Mesenchymal stem cell (in vitro differentiated cells and primary cell): ENCODE measurements at regions not wholly inside any gene's neighbourhood (a gene's known extent, or its start where the extent isn't known, plus 50 kb on each side); places are given as distances from the start of the nearest gene placed in this dataset.

Experiments
- DNase-seq: peaks from one replicate; pipeline ENCODE4 v3.0.0-alpha.2; 2013
- H2AFZ ChIP-seq: one replicate; pipeline ENCODE4 v1.6.1; 2013; ENCODE audit warnings: low read depth, mild to moderate bottlenecking, control low read depth, inconsistent platforms, low read length, moderate library complexity
- H2AK5ac ChIP-seq: 2 replicates; pipeline ENCODE4 v1.6.1; 2013; ENCODE audit warnings: low read length, moderate library complexity, mild to moderate bottlenecking, inconsistent platforms; ENCODE audit not compliant: severe bottlenecking
- H2BK120ac ChIP-seq: one replicate; pipeline ENCODE4 v1.6.1; 2013; ENCODE audit warnings: low read depth, mild to moderate bottlenecking, inconsistent platforms, low read length, moderate library complexity
- H2BK12ac ChIP-seq, 2 experiments: one replicate each; pipeline ENCODE4 v1.6.1; 2013; ENCODE audit warnings: inconsistent platforms in 2 of 2, low read length in 2 of 2, mild to moderate bottlenecking in 2 of 2, moderate library complexity in 2 of 2, control low read depth in 1 of 2
- H2BK15ac ChIP-seq: one replicate; pipeline ENCODE4 v1.6.1; 2013; ENCODE audit warnings: mild to moderate bottlenecking, low read depth, inconsistent platforms; ENCODE audit not compliant: poor library complexity, severe bottlenecking
- H2BK5ac ChIP-seq: 2 replicates; pipeline ENCODE4 v1.6.1; 2013; ENCODE audit warnings: low read depth, mild to moderate bottlenecking, low read length, control low read depth, inconsistent platforms; ENCODE audit not compliant: poor library complexity, severe bottlenecking
- H3K14ac ChIP-seq, 2 experiments: one replicate each; pipeline ENCODE4 v1.6.1; 2013; ENCODE audit warnings: inconsistent platforms in 2 of 2, low read length in 2 of 2, control low read depth in 1 of 2, mild to moderate bottlenecking in 1 of 2, moderate library complexity in 1 of 2
- H3K18ac ChIP-seq, 2 experiments: one replicate each; pipeline ENCODE4 v1.6.1; 2013; ENCODE audit warnings: inconsistent platforms in 2 of 2, low read length in 2 of 2, control low read depth in 1 of 2, low read depth in 1 of 2, mild to moderate bottlenecking in 1 of 2
- H3K23ac ChIP-seq, 2 experiments: one replicate each; pipeline ENCODE4 v1.6.1; 2013; ENCODE audit warnings: inconsistent platforms in 2 of 2, low read length in 2 of 2, mild to moderate bottlenecking in 2 of 2, moderate library complexity in 2 of 2, control low read depth in 1 of 2
- H3K27ac ChIP-seq: 2 replicates; pipeline ENCODE4 v1.5.1; 2013; ENCODE audit warnings: mild to moderate bottlenecking, moderate library complexity, low read length, control low read depth, inconsistent platforms; ENCODE audit not compliant: poor library complexity, severe bottlenecking
- H3K27me3 ChIP-seq, 2 experiments: 2 replicates each; pipeline versions ENCODE4 v1.6.1 to v1.7.0; 2013; ENCODE audit warnings: low read length in 2 of 2, mild to moderate bottlenecking in 2 of 2, moderate library complexity in 2 of 2, control low read depth in 1 of 2, inconsistent platforms in 1 of 2; ENCODE audit not compliant: control insufficient read depth in 1 of 2, insufficient read depth in 1 of 2
- H3K36me3 ChIP-seq, 2 experiments: 2 replicates each; pipeline versions ENCODE4 v1.6.1 to v1.7.0; 2013; ENCODE audit warnings: low read length in 2 of 2, control low read depth in 1 of 2, inconsistent platforms in 1 of 2, low read depth in 1 of 2, mild to moderate bottlenecking in 1 of 2; ENCODE audit not compliant: insufficient read depth in 2 of 2, control insufficient read depth in 1 of 2
- H3K4ac ChIP-seq, 2 experiments: one replicate each; pipeline ENCODE4 v1.6.1; 2013; ENCODE audit warnings: inconsistent platforms in 2 of 2, low read length in 2 of 2, mild to moderate bottlenecking in 2 of 2, moderate library complexity in 2 of 2, control low read depth in 1 of 2, low read depth in 1 of 2
- H3K4me1 ChIP-seq: 2 replicates; pipeline ENCODE4 v1.6.1; 2013; ENCODE audit warnings: low read depth, low read length, control low read depth; ENCODE audit not compliant: control insufficient read depth, insufficient read depth
- H3K4me2 ChIP-seq: 2 replicates; pipeline ENCODE4 v1.6.1; 2013; ENCODE audit warnings: low read length, mild to moderate bottlenecking, inconsistent platforms; ENCODE audit not compliant: poor library complexity, severe bottlenecking
- H3K4me3 ChIP-seq, 2 experiments: 2 replicates each; pipeline versions ENCODE4 v1.5.1 to v1.7.0; 2013; ENCODE audit warnings: low read length in 2 of 2, mild to moderate bottlenecking in 2 of 2, control low read depth in 1 of 2, low read depth in 1 of 2; ENCODE audit not compliant: insufficient read depth in 1 of 2
- H3K79me1 ChIP-seq: replicated peaks from 2 replicates; pipeline ENCODE4 v1.6.1; 2013; ENCODE audit warnings: mild to moderate bottlenecking, control low read depth, low read length, inconsistent platforms; ENCODE audit not compliant: poor library complexity, severe bottlenecking
- H3K9ac ChIP-seq: 2 replicates; pipeline ENCODE4 v1.7.0; 2013; ENCODE audit warnings: mild to moderate bottlenecking, low read length, moderate library complexity
- H3K9me3 ChIP-seq: 2 replicates; pipeline ENCODE4 v1.7.0; 2013; ENCODE audit warnings: mild to moderate bottlenecking, low read length; ENCODE audit not compliant: control insufficient read depth
- H4K8ac ChIP-seq: one replicate; pipeline ENCODE4 v1.6.1; 2013; ENCODE audit warnings: inconsistent platforms, mild to moderate bottlenecking, low read length, moderate library complexity
- H4K91ac ChIP-seq: one replicate; pipeline ENCODE4 v1.6.1; 2013; ENCODE audit warnings: mild to moderate bottlenecking, low read length, inconsistent platforms
- WGBS: methylation state at CpG from one replicate; pipeline ENCODE4 v1.1.7; 2013; ENCODE audit warnings: mixed read lengths; 5-methylcytosine and 5-hydroxymethylcytosine counted together

- Histone ChIP-seq H2BK5ac (no peak overlapping the region), H3K27me3 (no peaks in the 10 kb centered on the region), H3K4me1 (no peaks in the 10 kb centered on the region), H2BK12ac (no peak overlapping the region), H3K18ac (no peak overlapping the region), H3K4me3 (no peak overlapping the region), H3K4me2 (no peak overlapping the region), H3K9me3 (no peaks in the 10 kb centered on the region), H3K36me3 (peaks cover 0 to 17% of the 10 kb centered on the region in 2 experiments), H2BK15ac (no peak overlapping the region), H3K23ac (no peak overlapping the region), H3K14ac (no peak overlapping the region), H3K79me1 (no peaks in the 10 kb centered on the region), H4K91ac (no peak overlapping the region), H3K4ac (no peak overlapping the region), H3K27ac (no peak overlapping the region), H2AK5ac (no peak overlapping the region), H2BK120ac (no peak overlapping the region), H3K9ac (no peak overlapping the region), H4K8ac (no peak overlapping the region), H2AFZ (no peak overlapping the region)
- no peak for DNase-seq
- WGBS, result no CpG with 5 or more reads among the region's 2 CpGs
Measured at GRCh38 chr6:27121640-27122039, 125.9 kb upstream of the PRSS16 start.

GRCh38 chr6:27124252-27124657 is 123.2 kb upstream of the PRSS16 start:
- peaks cover 0 to 17% of the 10 kb centered on the region in 2 experiments for H3K36me3 ChIP-seq
- H3K9ac ChIP-seq, result no peak overlapping the region
- no peak overlapping the region for H2BK12ac ChIP-seq
- H3K18ac ChIP-seq, result no peak overlapping the region
- H3K4ac ChIP-seq, result no peak overlapping the region
- no peak overlapping the region for H3K4me2 ChIP-seq
- H3K4me1 ChIP-seq, result no peaks in the 10 kb centered on the region
- no peak overlapping the region for H2AFZ ChIP-seq
- no peak overlapping the region for H3K23ac ChIP-seq
- WGBS, result 90% methylated on average over 4 of the region's 4 CpGs
- H4K8ac ChIP-seq, result no peak overlapping the region
- no peak overlapping the region for H2BK5ac ChIP-seq
- H2BK120ac ChIP-seq, result no peak overlapping the region
- H3K9me3 ChIP-seq, result no peaks in the 10 kb centered on the region
- H4K91ac ChIP-seq, result no peak overlapping the region
- no peak overlapping the region for H2AK5ac ChIP-seq
- H3K27me3 ChIP-seq, result no peaks in the 10 kb centered on the region
- H3K14ac ChIP-seq, result no peak overlapping the region
- no peaks in the 10 kb centered on the region for H3K79me1 ChIP-seq
- H2BK15ac ChIP-seq, result no peak overlapping the region
- no peak overlapping the region for H3K27ac ChIP-seq
- no peak for DNase-seq
- H3K4me3 ChIP-seq, result no peak overlapping the region

DNA sequence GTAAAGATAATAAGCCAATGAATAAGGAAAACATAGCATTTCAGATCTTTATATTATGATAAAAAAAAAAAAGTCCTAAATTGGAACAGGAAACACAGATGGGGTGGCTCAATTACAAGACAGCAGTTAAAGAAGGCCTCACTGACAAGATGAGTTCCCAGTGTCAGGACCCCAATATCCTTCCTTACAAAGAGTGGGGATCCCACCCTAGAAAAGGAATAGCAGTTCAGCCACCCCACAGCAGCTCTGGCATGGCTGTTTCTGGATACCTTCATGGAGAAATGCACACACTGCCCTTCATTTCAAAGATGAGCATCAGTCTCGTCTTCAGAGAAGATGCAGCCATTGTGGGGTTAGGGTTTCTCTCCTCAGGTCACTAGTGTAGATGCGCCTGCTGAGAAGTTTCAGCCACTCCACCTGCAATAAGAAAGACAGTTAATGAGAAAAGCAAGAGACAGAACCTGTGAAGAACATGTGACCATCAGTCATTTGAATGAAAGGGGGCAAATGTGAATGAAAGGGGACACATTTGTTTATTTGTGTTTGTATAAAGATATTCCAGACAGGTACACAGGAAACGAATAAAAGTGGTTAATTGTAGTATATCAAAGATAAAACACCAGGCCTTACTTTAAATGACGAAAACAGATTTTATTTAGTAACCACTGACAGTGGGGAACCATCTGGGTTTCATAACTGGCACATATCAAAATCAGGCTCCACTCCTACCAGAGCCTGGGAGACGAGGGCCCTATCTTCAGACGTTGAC is 121.3 kb upstream of the PRSS16 start:
- Histone ChIP-seq H3K4me1 (peaks cover 1% of the 10 kb centered on the region), H3K9ac (peak overlapping the region; percentile 86), H3K4me2 (no peak overlapping the region), H3K79me1 (no peaks in the 10 kb centered on the region), H2BK5ac (no peak overlapping the region), H3K4ac (peak overlapping the region in 1 of 2 experiments; percentile 88), H3K27ac (no peak overlapping the region), H3K27me3 (no peaks in the 10 kb centered on the region), H3K14ac (no peak overlapping the region), H3K23ac (no peak overlapping the region), H3K4me3 (peak overlapping the region in 1 of 2 experiments; percentile 74), H2BK12ac (no peak overlapping the region), H3K18ac (no peak overlapping the region), H2AK5ac (no peak overlapping the region), H4K91ac (no peak overlapping the region), H4K8ac (peak overlapping the region; percentile 49), H3K9me3 (no peaks in the 10 kb centered on the region), H2BK15ac (no peak overlapping the region), H2AFZ (peak overlapping the region; percentile 14), H3K36me3 (peaks cover 0 to 17% of the 10 kb centered on the region in 2 experiments), H2BK120ac (no peak overlapping the region)
- 98% methylated on average over 5 of the region's 6 CpGs for WGBS
- no peak for DNase-seq

DNA sequence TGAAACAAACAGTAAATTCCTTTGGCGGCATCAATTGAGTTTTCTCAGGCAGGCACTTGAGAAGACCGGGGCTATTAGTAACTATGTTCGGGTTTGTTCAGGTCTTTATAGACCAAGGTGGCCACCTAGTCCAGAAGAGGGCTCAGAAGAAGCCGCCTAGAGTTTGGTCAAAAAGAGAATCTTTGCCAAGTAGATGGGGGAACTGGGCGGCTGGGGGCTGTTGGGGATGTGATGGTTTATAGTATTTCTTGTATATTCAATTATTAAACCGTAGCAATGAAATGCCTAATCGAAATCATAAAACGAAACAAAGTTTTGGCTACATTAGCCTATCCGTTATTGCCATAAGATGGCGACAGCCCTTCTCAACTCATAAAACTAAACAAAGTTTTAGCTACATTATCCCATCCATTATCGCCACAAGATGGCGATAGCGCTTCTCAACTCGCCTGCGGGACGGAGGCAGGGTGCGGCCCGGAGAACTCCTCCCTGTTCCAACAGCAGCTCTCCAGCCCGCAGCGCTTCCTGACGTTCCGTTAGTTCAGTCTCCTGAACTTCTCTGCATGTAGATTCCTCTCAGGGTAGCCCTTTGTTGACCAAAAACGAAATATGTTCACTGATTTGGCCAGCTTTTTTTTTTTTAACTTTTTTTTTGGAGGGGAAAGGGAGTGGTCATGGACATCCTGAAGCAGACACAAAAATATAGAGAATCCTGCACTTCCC is 120.5 kb upstream of the PRSS16 start:
- Histone ChIP-seq H3K79me1 (no peaks in the 10 kb centered on the region), H2BK5ac (no peak overlapping the region), H3K27me3 (no peaks in the 10 kb centered on the region), H2AK5ac (no peak overlapping the region), H4K8ac (peak overlapping the region; percentile 46), H4K91ac (no peak overlapping the region), H3K4me1 (peaks cover 1% of the 10 kb centered on the region), H3K4me3 (peak overlapping the region in 1 of 2 experiments; percentile 74), H3K4ac (peak overlapping the region in 1 of 2 experiments; percentile 88), H3K14ac (no peak overlapping the region), H3K4me2 (peak overlapping the region; percentile 74), H2BK12ac (no peak overlapping the region), H3K9me3 (no peaks in the 10 kb centered on the region), H2BK15ac (no peak overlapping the region), H3K36me3 (peaks cover 0 to 17% of the 10 kb centered on the region in 2 experiments), H2AFZ (no peak overlapping the region), H3K9ac (peak overlapping the region; percentile 86), H3K18ac (peak overlapping the region in 1 of 2 experiments; percentile 12), H2BK120ac (no peak overlapping the region), H3K27ac (peak overlapping the region; percentile 56), H3K23ac (no peak overlapping the region)
- peak; percentile 90 for DNase-seq
- WGBS, result 16% methylated on average over 22 of the region's 23 CpGs
